ENCODE measurements at regions not wholly inside any gene's neighbourhood (a gene's known extent, or its start where the extent isn't known, plus 50 kb on each side); places are given as distances from the start of the nearest gene placed in this dataset.

GRCh38 chr2:62447411-62447810 is 58.6 kb downstream of the TMEM17 start:
- DNase-seq: no peak

- DNase-seq: no peak
Observed at GRCh38 chr2:62446491-62446890, 59.5 kb downstream of the TMEM17 start.

- DNase-seq: no peak
Observed at GRCh38 chr2:62443886-62444285, 62.1 kb downstream of the TMEM17 start.

GRCh38 chr2:62443471-62443870 is 62.5 kb downstream of the TMEM17 start:
- no peak for DNase-seq

- no peak for DNase-seq
Observed at GRCh38 chr2:62441824-62442223, 64.2 kb downstream of the TMEM17 start.

GRCh38 chr2:62441421-62441820 is 64.6 kb downstream of the TMEM17 start:
- DNase-seq: no peak

GRCh38 chr2:62440281-62440946 is 65.6 kb downstream of the TMEM17 start:
- DNase-seq: no peak

- no peak for DNase-seq
Observed at GRCh38 chr2:62439425-62439824, 66.6 kb downstream of the TMEM17 start.

GRCh38 chr2:62437785-62438184 is 68.2 kb downstream of the TMEM17 start:
- DNase-seq: no peak

- no peak for DNase-seq
Observed at GRCh38 chr2:62435720-62436119, 70.3 kb downstream of the TMEM17 start.

GRCh38 chr2:62432407-62432806 is 73.6 kb downstream of the TMEM17 start:
- no peak for DNase-seq

GRCh38 chr2:62431512-62431911 is 74.5 kb downstream of the TMEM17 start:
- no peak for DNase-seq

GRCh38 chr2:62430146-62430545 is 75.8 kb downstream of the TMEM17 start:
- DNase-seq: no peak

GRCh38 chr2:62427146-62427545 is 78.8 kb downstream of the TMEM17 start:
- no peak for DNase-seq

- no peak for DNase-seq
Observed at GRCh38 chr2:62426154-62426912, 79.7 kb downstream of the TMEM17 start.

- DNase-seq: no peak
Observed at GRCh38 chr2:62425684-62426083, 80.3 kb downstream of the TMEM17 start.

- no peak for DNase-seq
Observed at GRCh38 chr2:62424899-62425298, 81.1 kb downstream of the TMEM17 start.

- peak; percentile 4 for DNase-seq
Observed at GRCh38 chr2:62423883-62424458, 82.0 kb downstream of the TMEM17 start.

- no peak for DNase-seq
Observed at GRCh38 chr2:62423235-62423634, 82.8 kb downstream of the TMEM17 start.

- no peak for DNase-seq
Observed at GRCh38 chr2:62415518-62415917, 90.5 kb downstream of the TMEM17 start.

- no peak for DNase-seq
Observed at GRCh38 chr2:62415019-62415431, 91.0 kb downstream of the TMEM17 start.

- DNase-seq: no peak
Observed at GRCh38 chr2:62413116-62413663, 92.8 kb downstream of the TMEM17 start.

- DNase-seq: no peak
Observed at GRCh38 chr2:62412347-62412742, 93.7 kb downstream of the TMEM17 start.

- DNase-seq: no peak
Observed at GRCh38 chr2:62410926-62411456, 95.0 kb downstream of the TMEM17 start.

Measured in NCI-H345 (cell line).